ENCODE measurements at regions not wholly inside any gene's neighbourhood (a gene's known extent, or its start where the extent isn't known, plus 50 kb on each side); places are given as distances from the start of the nearest gene placed in this dataset.
A peak's percentile ranks its signal among the peaks of the same experiment; 100 is the strongest.

DNA sequence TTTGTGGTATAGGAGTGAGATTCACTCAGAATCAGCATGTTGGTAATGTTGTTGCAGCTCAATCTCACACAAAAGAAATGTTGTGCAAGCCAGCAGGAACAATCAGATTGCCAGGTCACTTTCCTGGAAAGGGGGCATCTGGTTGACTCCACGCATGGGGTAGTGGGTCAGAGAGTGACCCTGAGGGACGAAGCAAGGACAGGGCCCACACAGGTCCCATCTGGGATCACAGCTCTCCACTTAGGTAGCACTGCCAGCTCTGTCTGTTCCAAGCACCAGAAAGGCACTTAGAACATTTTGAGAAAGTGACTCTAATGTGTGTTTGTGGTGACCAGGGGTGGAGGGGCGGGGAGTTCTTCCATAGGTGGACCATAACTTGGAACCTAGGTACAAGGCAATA, 109.5 kb downstream of the RASSF10 start:
- no peak overlapping the region for H3K4me3 ChIP-seq (ENCODE audit: low read length)
- peak overlapping the region; percentile 44 for H3K9ac ChIP-seq (ENCODE audit: low read depth, low read length)
- H3K27me3 ChIP-seq (ENCODE audit: control insufficient read depth, insufficient read depth, low read length), result no peaks in the 10 kb centered on the region
- no peaks in the 10 kb centered on the region for H3K36me3 ChIP-seq (ENCODE audit: insufficient read depth, low read length)
- H3K4me2 ChIP-seq (ENCODE audit: low read length), result peak overlapping the region; percentile 53
- H3K4me1 ChIP-seq (ENCODE audit: control insufficient read depth, insufficient read depth, low read length), result peaks cover 45% of the 10 kb centered on the region
- no peaks in the 10 kb centered on the region for H3K9me3 ChIP-seq (replicated peaks; ENCODE audit: low read length)

DNA sequence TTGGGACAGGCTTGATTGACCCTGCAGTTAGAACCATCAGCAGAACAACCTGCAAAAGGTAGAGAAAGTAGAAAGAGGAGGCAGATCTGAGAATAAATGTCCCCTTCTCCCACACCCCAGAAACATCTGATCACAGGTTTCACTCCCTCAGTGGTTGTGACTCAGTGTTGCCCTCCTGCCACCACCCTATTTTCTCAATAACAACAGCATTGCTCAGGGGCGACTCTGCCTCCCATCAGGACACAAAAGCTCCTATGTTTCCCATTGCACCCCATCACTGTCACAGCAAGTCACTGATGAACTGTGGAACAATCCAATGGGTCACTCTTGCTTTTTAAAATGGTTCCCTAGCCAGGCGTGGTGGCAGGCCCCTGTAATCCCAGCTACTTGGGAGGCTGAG, 110.2 kb downstream of the RASSF10 start:
- H3K36me3 ChIP-seq (ENCODE audit: insufficient read depth, low read length), result no peaks in the 10 kb centered on the region
- H3K4me1 ChIP-seq (ENCODE audit: control insufficient read depth, insufficient read depth, low read length), result peaks cover 45% of the 10 kb centered on the region
- peak overlapping the region; percentile 7 for H3K4me2 ChIP-seq (ENCODE audit: low read length)
- no peak overlapping the region for H3K4me3 ChIP-seq (ENCODE audit: low read length)
- H3K9me3 ChIP-seq (replicated peaks; ENCODE audit: low read length), result no peaks in the 10 kb centered on the region
- no peaks in the 10 kb centered on the region for H3K27me3 ChIP-seq (ENCODE audit: control insufficient read depth, insufficient read depth, low read length)
- no peak overlapping the region for H3K9ac ChIP-seq (ENCODE audit: low read depth, low read length)

DNA sequence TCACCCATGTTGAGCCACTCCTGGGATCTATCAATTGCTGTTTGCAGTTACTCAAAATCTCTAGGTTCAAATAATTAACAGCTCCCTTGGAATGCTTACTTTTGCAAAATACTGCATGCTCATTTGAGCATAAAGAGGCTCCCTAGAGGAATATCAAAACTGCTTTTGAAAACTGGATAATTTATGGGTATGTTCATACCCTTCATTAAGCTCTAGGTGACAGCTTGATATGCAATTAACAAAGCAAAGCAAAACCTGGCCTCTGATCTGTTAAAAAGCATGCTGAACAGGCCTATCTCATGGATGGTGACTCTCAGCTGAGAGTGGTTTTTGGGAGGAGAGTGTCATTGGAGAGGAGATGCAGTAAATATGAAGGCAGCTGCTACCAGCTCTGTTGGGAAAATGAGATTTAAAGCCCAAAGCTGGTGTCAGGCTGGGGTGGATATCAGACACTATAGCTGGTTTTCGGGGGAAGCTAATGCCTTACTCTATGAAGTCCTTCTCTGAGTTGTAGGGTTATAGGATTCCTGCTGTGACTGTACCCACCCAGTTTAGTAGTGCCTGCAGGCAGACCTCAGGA, 110.9 kb downstream of the RASSF10 start:
- Histone ChIP-seq H3K9ac (ENCODE audit: low read depth, low read length) (peak overlapping the region; percentile 50), H3K27me3 (ENCODE audit: control insufficient read depth, insufficient read depth, low read length) (no peaks in the 10 kb centered on the region), H3K36me3 (ENCODE audit: insufficient read depth, low read length) (no peaks in the 10 kb centered on the region)

DNA sequence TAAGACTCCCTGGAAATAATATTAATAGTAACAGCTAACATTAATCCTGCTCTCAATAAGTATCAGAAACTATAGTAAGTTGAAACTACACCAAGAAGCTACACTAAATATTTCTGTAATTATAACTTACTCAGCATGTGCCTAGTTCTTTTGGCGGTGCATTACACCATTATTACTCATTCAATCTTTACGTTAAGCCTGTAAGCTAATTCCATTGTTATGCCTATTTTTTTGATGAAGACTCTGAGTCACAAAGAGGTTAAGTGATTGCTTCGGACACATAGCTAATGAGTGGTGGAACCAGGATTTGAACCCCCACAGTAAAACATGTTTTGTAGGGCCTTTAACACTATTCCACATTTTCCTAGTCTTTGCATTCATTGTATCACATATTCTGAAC, 111.6 kb downstream of the RASSF10 start:
- Histone ChIP-seq H3K36me3 (ENCODE audit: insufficient read depth, low read length) (no peaks in the 10 kb centered on the region), H3K4me3 (ENCODE audit: low read length) (no peak overlapping the region), H3K4me1 (ENCODE audit: control insufficient read depth, insufficient read depth, low read length) (peaks cover 48% of the 10 kb centered on the region), H3K9me3 (replicated peaks; ENCODE audit: low read length) (no peaks in the 10 kb centered on the region), H3K4me2 (ENCODE audit: low read length) (peak overlapping the region; percentile 33), H3K27me3 (ENCODE audit: control insufficient read depth, insufficient read depth, low read length) (no peaks in the 10 kb centered on the region), H3K9ac (ENCODE audit: low read depth, low read length) (peak overlapping the region; percentile 50)

More for the DNA sequence above, 110.9 kb downstream of the RASSF10 start:
- Histone ChIP-seq H3K9me3 (replicated peaks; ENCODE audit: low read length) (no peaks in the 10 kb centered on the region), H3K4me2 (ENCODE audit: low read length) (peak overlapping the region; percentile 33), H3K4me3 (ENCODE audit: low read length) (no peak overlapping the region), H3K4me1 (ENCODE audit: control insufficient read depth, insufficient read depth, low read length) (peaks cover 45% of the 10 kb centered on the region)

DNA sequence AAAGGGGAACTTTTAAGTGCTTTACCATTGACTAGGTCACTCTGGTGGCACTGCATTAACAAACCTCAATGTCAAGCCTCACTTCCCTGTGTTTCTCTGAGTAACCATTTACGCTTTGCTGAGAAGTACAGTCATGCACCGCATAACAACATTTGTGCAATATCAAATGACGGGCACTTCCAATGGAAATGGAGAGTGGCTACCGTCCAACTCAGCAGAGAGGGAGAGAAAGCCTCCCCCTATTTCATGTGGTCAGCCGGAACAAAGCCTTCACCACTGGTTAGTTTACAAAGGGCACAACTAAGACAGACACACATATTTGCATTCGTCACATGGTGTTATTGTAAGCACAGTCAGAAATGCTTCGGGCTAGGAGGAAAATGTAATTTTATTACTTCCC, 117.3 kb downstream of the RASSF10 start:
- Histone ChIP-seq H3K9me3 (replicated peaks; ENCODE audit: low read length) (no peaks in the 10 kb centered on the region), H3K4me2 (ENCODE audit: low read length) (peak overlapping the region; percentile 73), H3K4me1 (ENCODE audit: control insufficient read depth, insufficient read depth, low read length) (peaks cover 17% of the 10 kb centered on the region), H3K36me3 (ENCODE audit: insufficient read depth, low read length) (no peaks in the 10 kb centered on the region), H3K9ac (ENCODE audit: low read depth, low read length) (no peak overlapping the region), H3K27me3 (ENCODE audit: control insufficient read depth, insufficient read depth, low read length) (no peaks in the 10 kb centered on the region), H3K4me3 (ENCODE audit: low read length) (no peak overlapping the region)

DNA sequence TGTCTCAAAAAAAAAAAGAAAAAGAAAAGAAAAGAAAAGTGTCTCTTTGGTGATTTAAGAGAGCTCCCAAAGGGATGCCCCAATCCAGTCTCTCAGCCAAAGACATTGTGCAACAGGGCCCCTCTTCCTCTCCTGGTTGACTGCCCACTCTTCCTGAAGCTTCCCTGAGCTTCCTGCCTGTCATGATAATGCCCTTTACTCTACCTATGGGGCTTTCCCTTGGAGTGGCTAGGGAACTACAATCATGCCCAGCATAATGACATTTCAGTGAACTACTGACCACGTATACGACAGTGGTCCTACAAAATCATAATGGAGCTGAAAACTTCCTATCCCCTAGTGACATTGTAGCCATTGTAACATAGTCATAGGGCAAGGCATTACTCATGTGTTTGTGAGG, 118.0 kb downstream of the RASSF10 start:
- Histone ChIP-seq H3K4me2 (ENCODE audit: low read length) (no peak overlapping the region), H3K4me1 (ENCODE audit: control insufficient read depth, insufficient read depth, low read length) (peaks cover 17% of the 10 kb centered on the region), H3K9me3 (replicated peaks; ENCODE audit: low read length) (no peaks in the 10 kb centered on the region), H3K27me3 (ENCODE audit: control insufficient read depth, insufficient read depth, low read length) (no peaks in the 10 kb centered on the region), H3K9ac (ENCODE audit: low read depth, low read length) (peak overlapping the region; percentile 11), H3K36me3 (ENCODE audit: insufficient read depth, low read length) (no peaks in the 10 kb centered on the region), H3K4me3 (ENCODE audit: low read length) (no peak overlapping the region)

DNA sequence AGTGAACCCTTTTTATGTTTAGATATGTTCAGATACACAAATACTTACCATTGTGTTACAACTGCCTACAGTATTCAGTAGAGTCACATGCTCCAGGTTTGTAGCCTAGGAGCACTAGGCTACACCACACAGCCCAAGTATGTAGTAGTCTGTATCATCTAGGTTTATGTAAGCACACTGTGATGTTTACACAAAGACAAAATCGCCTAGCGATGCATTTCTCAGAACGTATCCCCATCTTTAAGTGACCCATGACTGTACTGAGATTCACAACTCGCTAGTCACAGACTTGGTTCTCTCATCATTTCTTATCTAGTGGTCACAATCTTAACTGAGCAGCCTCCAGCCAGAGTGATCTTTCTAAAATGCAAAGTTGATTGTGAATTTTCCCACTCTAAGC, 119.2 kb downstream of the RASSF10 start:
- Histone ChIP-seq H3K36me3 (ENCODE audit: insufficient read depth, low read length) (no peaks in the 10 kb centered on the region), H3K9me3 (replicated peaks; ENCODE audit: low read length) (no peaks in the 10 kb centered on the region), H3K27me3 (ENCODE audit: control insufficient read depth, insufficient read depth, low read length) (no peaks in the 10 kb centered on the region), H3K9ac (ENCODE audit: low read depth, low read length) (no peak overlapping the region), H3K4me3 (ENCODE audit: low read length) (no peak overlapping the region), H3K4me2 (ENCODE audit: low read length) (no peak overlapping the region), H3K4me1 (ENCODE audit: control insufficient read depth, insufficient read depth, low read length) (peaks cover 17% of the 10 kb centered on the region)

DNA sequence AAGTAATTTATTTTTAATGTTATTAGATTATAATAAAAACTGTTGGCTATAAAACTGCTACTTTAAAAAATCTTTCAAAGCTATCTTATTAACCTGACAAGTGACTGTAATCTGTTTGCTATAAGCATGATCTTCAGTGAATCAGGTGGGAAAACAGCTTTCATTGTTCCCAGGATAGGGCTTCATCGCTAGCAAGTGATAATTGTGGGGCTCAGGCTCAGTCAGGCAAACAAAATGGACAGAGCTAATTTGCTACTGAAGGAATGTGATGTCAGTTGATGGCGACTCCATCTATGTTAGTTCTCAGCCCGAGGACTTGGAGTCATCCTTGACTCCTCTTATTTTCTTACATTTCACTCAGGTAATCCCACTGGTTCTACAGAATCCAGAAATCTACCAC, 125.0 kb downstream of the RASSF10 start:
- H3K27me3 ChIP-seq (ENCODE audit: control insufficient read depth, insufficient read depth, low read length), result peaks cover 20% of the 10 kb centered on the region
- no peaks in the 10 kb centered on the region for H3K9me3 ChIP-seq (replicated peaks; ENCODE audit: low read length)
- H3K36me3 ChIP-seq (ENCODE audit: insufficient read depth, low read length), result no peaks in the 10 kb centered on the region
- H3K9ac ChIP-seq (ENCODE audit: low read depth, low read length), result no peak overlapping the region
- H3K4me1 ChIP-seq (ENCODE audit: control insufficient read depth, insufficient read depth, low read length), result peaks cover 3% of the 10 kb centered on the region
- no peak overlapping the region for H3K4me2 ChIP-seq (ENCODE audit: low read length)
- no peak overlapping the region for H3K4me3 ChIP-seq (ENCODE audit: low read length)

DNA sequence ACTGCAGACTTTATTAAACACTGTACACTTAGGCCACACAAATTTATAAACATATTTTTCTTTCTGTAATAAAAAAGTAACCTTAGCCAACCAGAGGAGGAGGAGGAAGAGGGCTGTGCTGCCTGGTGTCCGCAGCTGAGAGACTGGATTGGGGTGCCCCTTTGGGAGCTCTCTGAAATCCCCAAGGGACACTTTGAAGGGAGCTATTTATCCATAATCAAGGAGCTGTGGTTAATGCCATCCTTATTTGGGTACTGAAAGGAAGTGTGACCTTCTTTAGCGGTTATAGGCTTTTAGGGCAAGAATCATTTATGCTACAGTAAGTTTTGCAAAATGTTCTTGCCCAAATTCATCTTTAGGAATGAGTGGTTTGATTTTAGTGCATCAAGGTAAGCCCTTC, 125.8 kb downstream of the RASSF10 start:
- H3K9me3 ChIP-seq (replicated peaks; ENCODE audit: low read length), result no peaks in the 10 kb centered on the region
- H3K27me3 ChIP-seq (ENCODE audit: control insufficient read depth, insufficient read depth, low read length), result peaks cover 20% of the 10 kb centered on the region
- peaks cover 3% of the 10 kb centered on the region for H3K4me1 ChIP-seq (ENCODE audit: control insufficient read depth, insufficient read depth, low read length)
- H3K9ac ChIP-seq (ENCODE audit: low read depth, low read length), result no peak overlapping the region
- no peak overlapping the region for H3K4me2 ChIP-seq (ENCODE audit: low read length)
- H3K36me3 ChIP-seq (ENCODE audit: insufficient read depth, low read length), result no peaks in the 10 kb centered on the region
- H3K4me3 ChIP-seq (ENCODE audit: low read length), result no peak overlapping the region

DNA sequence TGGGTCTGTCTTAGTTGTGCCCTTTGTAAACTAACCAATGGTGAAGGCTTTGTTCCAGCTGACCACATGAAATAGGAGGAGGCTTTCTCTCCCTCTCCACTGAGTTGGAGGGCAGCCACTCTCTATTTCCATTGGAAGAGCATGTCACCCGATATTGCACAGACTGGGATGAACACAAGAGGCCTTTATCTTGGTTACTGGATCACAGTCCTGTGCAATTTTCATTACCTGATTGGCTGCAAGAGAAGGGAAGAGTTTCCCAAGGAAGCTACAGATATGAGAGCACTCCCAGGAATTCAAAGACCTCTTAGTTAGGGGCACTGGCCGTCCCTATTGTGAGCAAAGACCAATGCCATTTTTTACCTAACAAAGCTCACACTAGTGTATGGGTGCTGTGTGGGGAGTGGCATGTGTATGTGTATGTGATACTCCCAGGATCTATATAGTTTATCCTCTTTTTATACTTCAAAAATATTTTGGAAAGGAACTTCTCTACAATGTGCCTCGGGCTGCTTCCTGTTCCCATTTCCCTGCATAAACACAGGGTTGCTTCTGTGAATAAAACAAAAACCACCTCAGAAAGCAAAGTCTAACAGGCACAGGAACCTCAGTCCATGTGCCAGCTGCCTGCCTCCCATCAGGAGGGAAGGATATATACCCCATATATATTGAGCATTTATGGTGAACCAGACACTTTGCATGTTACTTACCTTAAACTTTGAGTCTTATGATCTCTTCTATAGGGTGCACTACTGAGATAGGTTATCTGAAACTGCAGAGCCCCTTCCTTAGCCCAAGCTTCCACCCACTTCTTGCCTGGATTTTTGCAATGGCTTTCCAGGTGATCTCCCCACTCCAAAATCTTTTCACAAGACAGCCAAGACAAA, 126.5 kb downstream of the RASSF10 start:
- Histone ChIP-seq H3K27me3 (ENCODE audit: control insufficient read depth, insufficient read depth, low read length) (peaks cover 20% of the 10 kb centered on the region), H3K4me3 (ENCODE audit: low read length) (no peak overlapping the region), H3K36me3 (ENCODE audit: insufficient read depth, low read length) (no peaks in the 10 kb centered on the region), H3K9me3 (replicated peaks; ENCODE audit: low read length) (no peaks in the 10 kb centered on the region), H3K9ac (ENCODE audit: low read depth, low read length) (no peak overlapping the region), H3K4me2 (ENCODE audit: low read length) (no peak overlapping the region), H3K4me1 (ENCODE audit: control insufficient read depth, insufficient read depth, low read length) (peaks cover 3% of the 10 kb centered on the region)

DNA sequence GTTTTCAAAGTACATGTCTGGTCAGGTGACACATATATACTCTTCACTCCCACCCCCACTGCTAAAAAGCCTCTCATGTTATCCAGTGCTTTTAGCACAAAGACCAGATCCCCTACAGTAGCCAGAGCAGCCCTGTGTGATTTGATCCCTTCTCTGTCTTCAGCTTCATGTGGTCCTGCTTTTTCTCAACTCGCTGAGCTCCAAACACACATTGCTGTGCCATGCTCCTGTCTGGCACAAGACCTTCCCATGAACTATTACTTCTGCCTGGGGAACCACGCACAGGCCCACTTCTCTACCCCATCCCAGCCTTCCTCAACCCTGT, 127.1 kb downstream of the RASSF10 start:
- Histone ChIP-seq H3K4me1 (ENCODE audit: control insufficient read depth, insufficient read depth, low read length) (peaks cover 3% of the 10 kb centered on the region), H3K9ac (ENCODE audit: low read depth, low read length) (no peak overlapping the region), H3K9me3 (replicated peaks; ENCODE audit: low read length) (no peaks in the 10 kb centered on the region), H3K4me2 (ENCODE audit: low read length) (no peak overlapping the region), H3K36me3 (ENCODE audit: insufficient read depth, low read length) (no peaks in the 10 kb centered on the region), H3K4me3 (ENCODE audit: low read length) (no peak overlapping the region), H3K27me3 (ENCODE audit: control insufficient read depth, insufficient read depth, low read length) (peaks cover 20% of the 10 kb centered on the region)

DNA sequence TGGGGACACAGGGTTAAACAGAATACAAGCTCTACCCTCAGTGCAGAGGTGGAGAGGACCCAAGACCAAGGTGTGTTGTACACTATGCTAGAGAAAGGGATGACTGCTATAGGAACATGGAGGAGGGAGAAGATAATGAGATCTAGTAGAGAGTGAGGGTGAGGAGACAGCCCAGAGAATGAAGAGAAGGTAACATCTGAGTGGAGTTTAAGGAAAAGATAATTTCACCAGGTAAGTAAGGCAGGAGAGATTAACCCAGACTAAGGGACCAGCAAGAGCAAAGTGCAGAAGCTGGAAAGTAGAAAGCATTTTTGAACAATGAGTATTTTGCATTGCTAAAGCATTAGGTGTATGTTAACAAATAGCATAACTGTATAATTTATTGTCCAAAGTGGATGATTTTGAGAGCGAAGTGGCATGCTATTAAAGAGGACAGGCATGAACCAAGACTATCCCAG, 128.8 kb downstream of the RASSF10 start:
- Histone ChIP-seq H3K4me2 (ENCODE audit: low read length) (no peak overlapping the region), H3K4me1 (ENCODE audit: control insufficient read depth, insufficient read depth, low read length) (peaks cover 3% of the 10 kb centered on the region), H3K9me3 (replicated peaks; ENCODE audit: low read length) (no peaks in the 10 kb centered on the region), H3K4me3 (ENCODE audit: low read length) (no peak overlapping the region), H3K27me3 (ENCODE audit: control insufficient read depth, insufficient read depth, low read length) (peaks cover 20% of the 10 kb centered on the region), H3K9ac (ENCODE audit: low read depth, low read length) (no peak overlapping the region), H3K36me3 (ENCODE audit: insufficient read depth, low read length) (no peaks in the 10 kb centered on the region)

Data from skeletal muscle satellite cell (primary cell).